Uterus (tissue), 3 donors: ENCODE measurements at regions not wholly inside any gene's neighbourhood (a gene's known extent, or its start where the extent isn't known, plus 50 kb on each side); places are given as distances from the start of the nearest gene placed in this dataset.

Experiments
- DNase-seq, 2 donors: peaks; one replicate each; pipeline ENCODE4 v3.0.0-alpha.2; 2019 to 2020
- H3K27ac ChIP-seq, 2 donors: fragments of 200-600 bp; sonication (generic); 1 replicate in 1 of 2; 2 replicates in 1 of 2; pipeline ENCODE4 v1.5.1; 2016 to 2018
- H3K27me3 ChIP-seq, 2 donors: fragments of 200-600 bp; sonication (generic); one replicate each; pipeline ENCODE4 v1.5.1; 2018 to 2019; ENCODE audit warnings: control low read depth in 1 of 2
- H3K36me3 ChIP-seq, 2 donors: fragments of 200-600 bp; sonication (generic); one replicate each; pipeline ENCODE4 v1.5.1; 2019; ENCODE audit warnings: control low read depth in 1 of 2
- H3K4me1 ChIP-seq, 2 donors: fragments of 200-600 bp; sonication (generic); one replicate each; pipeline ENCODE4 v1.5.1; 2018 to 2019; ENCODE audit warnings: control low read depth in 1 of 2
- H3K4me3 ChIP-seq, 2 donors: fragments of 200-600 bp; sonication (generic); 1 replicate in 1 of 2; 2 replicates in 1 of 2; pipeline ENCODE4 v1.5.1; 2018 to 2019; ENCODE audit warnings: mild to moderate bottlenecking in 1 of 2
- H3K9me3 ChIP-seq, 2 donors: fragments of 200-600 bp; sonication (generic); one replicate each; pipeline ENCODE4 v1.5.1; 2019; ENCODE audit warnings: control low read depth in 1 of 2
- POLR2A ChIP-seq, 2 donors: fragments of 450-650 bp; IDR thresholded peaks; one replicate each; pipeline ENCODE4 v1.6.1; 2016; ENCODE audit warnings: antibody characterized with exemption in 2 of 2, mild to moderate bottlenecking in 1 of 2, moderate library complexity in 1 of 2
- intact Hi-C: fragments of 100-400 bp; cut with DNase I; formaldehyde crosslinking; loops from one replicate; pipeline ENCODE4 v1.15.1; 2023; ENCODE audit warnings: low total_unique reads
- TF ChIP-seq, protein P1 (sequence below), 4 experiments: fragments of 200-600 bp in 2 of 4; fragments of 450-650 bp in 2 of 4; sonication (generic) in 2 of 4; IDR thresholded peaks; one replicate each; pipeline ENCODE4 v1.5.1; 2016 to 2019; ENCODE audit warnings: antibody characterized with exemption in 4 of 4, mild to moderate bottlenecking in 2 of 4, moderate library complexity in 1 of 4
- donor health status: DM: yes; HTN: yes; CAD: no.

DNA sequence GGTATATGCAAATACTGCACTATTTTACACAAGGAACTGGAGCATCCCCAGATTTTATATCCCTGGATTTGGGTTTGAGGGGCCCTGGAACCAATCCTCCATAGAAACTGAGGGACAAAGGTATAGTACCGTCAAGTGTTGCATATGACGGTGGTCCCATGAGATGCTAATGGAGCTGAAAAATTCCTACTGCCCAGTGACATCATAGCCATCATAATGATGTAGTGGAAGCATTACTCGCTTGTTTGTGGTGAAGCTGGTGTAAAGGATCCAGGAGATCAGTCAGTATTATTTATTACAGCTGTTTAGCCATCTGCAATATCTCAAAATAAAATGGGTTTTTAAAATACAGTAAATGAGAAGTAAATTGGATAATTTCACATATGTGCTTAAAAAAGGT is 496.6 kb upstream of the HS6ST1 start:
- H3K27me3 ChIP-seq: no peaks in the 10 kb centered on the region
- no peak overlapping the region for H3K4me3 ChIP-seq
- no peak for DNase-seq
- no peak for TF ChIP-seq POLR2A (IDR thresholded peaks at IDR 0.05)
- TF ChIP-seq, protein P1, sequence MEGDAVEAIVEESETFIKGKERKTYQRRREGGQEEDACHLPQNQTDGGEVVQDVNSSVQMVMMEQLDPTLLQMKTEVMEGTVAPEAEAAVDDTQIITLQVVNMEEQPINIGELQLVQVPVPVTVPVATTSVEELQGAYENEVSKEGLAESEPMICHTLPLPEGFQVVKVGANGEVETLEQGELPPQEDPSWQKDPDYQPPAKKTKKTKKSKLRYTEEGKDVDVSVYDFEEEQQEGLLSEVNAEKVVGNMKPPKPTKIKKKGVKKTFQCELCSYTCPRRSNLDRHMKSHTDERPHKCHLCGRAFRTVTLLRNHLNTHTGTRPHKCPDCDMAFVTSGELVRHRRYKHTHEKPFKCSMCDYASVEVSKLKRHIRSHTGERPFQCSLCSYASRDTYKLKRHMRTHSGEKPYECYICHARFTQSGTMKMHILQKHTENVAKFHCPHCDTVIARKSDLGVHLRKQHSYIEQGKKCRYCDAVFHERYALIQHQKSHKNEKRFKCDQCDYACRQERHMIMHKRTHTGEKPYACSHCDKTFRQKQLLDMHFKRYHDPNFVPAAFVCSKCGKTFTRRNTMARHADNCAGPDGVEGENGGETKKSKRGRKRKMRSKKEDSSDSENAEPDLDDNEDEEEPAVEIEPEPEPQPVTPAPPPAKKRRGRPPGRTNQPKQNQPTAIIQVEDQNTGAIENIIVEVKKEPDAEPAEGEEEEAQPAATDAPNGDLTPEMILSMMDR (IDR thresholded peaks at IDR 0.05): no peak
- intact Hi-C loops: no loop called here
- H3K36me3 ChIP-seq: no peaks in the 10 kb centered on the region
- no peaks in the 10 kb centered on the region for H3K9me3 ChIP-seq
- H3K27ac ChIP-seq: no peak overlapping the region
- H3K4me1 ChIP-seq: no peaks in the 10 kb centered on the region

DNA sequence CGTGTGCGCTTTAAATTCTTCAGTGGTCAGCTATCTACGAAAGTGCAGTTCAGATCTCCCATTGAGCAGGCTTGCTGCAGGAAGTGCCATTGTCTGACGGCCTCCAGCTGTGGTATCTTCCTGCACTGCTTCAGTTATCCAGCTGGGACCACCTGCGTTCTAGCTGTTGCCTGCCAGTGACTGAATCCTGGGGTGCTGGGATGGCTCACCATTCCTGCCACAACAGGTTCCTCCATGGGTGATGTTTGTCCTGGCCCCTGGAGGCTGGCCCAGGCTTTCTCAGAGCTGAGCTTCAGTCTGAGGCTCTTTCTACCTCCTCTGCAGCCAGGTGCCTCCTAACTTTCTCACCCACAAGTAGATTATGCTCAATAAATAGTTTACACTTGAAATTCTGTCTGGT is 498.5 kb upstream of the HS6ST1 start:
- no peak overlapping the region for H3K27ac ChIP-seq
- TF ChIP-seq, protein P1 (IDR thresholded peaks at IDR 0.05): no peak
- TF ChIP-seq POLR2A (IDR thresholded peaks at IDR 0.05): no peak
- H3K4me3 ChIP-seq: no peak overlapping the region
- no peaks in the 10 kb centered on the region for H3K4me1 ChIP-seq
- H3K27me3 ChIP-seq: no peaks in the 10 kb centered on the region
- DNase-seq: no peak
- intact Hi-C loops: no loop called here
- no peaks in the 10 kb centered on the region for H3K36me3 ChIP-seq
- no peaks in the 10 kb centered on the region for H3K9me3 ChIP-seq

GRCh38 chr2:128817813-128818212 is 499.1 kb upstream of the HS6ST1 start:
- no peak for DNase-seq
- H3K4me3 ChIP-seq: no peak overlapping the region
- no peaks in the 10 kb centered on the region for H3K36me3 ChIP-seq
- intact Hi-C loops: no loop called here
- H3K27ac ChIP-seq: no peak overlapping the region
- TF ChIP-seq, protein P1 (IDR thresholded peaks at IDR 0.05): no peak
- no peak for TF ChIP-seq POLR2A (IDR thresholded peaks at IDR 0.05)
- H3K27me3 ChIP-seq: no peaks in the 10 kb centered on the region
- no peaks in the 10 kb centered on the region for H3K9me3 ChIP-seq
- no peaks in the 10 kb centered on the region for H3K4me1 ChIP-seq

DNA sequence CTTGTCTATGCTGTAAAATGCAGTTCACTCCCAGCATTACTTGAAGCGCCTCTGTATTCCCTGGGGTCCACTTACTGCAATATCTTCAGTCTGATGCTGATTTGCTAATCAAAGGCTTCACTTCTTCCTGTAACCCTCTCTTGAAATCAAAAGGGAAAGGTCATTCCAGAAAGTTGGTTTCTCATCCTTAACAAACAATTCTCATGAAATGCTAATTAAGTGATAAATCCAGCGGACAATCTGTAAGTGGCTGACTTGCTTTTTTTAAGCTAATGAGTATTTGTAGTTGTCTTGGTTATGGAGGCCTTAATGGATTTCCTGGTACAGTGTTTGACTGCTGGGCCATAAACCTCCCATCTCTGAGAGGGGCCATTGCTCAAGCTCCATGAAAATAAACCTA is 499.6 kb upstream of the HS6ST1 start:
- no peak for DNase-seq
- H3K4me1 ChIP-seq: no peaks in the 10 kb centered on the region
- no peaks in the 10 kb centered on the region for H3K36me3 ChIP-seq
- intact Hi-C loops: no loop called here
- no peaks in the 10 kb centered on the region for H3K27me3 ChIP-seq
- TF ChIP-seq, protein P1 (IDR thresholded peaks at IDR 0.05): no peak
- no peak for TF ChIP-seq POLR2A (IDR thresholded peaks at IDR 0.05)
- no peaks in the 10 kb centered on the region for H3K9me3 ChIP-seq
- H3K4me3 ChIP-seq: no peak overlapping the region
- no peak overlapping the region for H3K27ac ChIP-seq

DNA sequence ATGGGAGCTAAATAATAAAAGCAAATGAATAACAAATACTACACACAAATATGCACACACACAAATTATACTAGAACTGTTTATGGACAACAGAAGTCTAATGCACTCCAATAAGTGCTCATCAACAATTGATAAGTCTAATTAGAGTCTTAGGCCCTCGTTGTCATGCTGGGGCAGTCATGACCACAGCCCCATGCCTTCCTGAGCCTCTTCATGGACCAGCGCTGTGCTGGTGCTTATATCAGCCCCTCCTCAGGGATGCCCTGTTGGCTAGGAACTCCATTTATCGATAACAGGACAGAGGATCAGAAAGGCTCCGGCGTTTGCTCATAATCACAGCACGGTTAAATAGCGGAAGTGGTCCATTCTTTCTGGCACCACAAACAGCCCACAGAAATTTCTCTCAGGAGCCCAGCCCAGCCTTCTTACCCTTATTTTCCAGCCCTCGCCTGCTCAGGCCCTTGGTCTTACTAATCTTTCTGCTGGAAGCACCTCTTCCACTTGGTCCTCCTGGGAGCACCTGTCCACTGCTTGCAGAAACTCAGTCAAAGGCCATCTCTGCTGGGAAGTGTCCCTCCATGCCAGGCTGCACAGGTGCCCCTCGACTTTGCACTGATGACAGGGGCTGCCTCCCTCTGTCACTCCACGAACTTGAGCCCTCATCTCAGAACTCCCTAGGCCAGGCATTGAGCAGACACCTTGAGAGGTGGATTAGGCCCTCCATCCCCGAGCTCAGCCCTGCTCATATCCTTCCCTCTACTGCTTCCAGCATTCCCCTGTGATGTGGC is 500.2 kb upstream of the HS6ST1 start:
- DNase-seq: no peak
- no peaks in the 10 kb centered on the region for H3K9me3 ChIP-seq
- no peaks in the 10 kb centered on the region for H3K4me1 ChIP-seq
- no peaks in the 10 kb centered on the region for H3K36me3 ChIP-seq
- no peak overlapping the region for H3K27ac ChIP-seq
- intact Hi-C loops: no loop called here
- TF ChIP-seq, protein P1 (IDR thresholded peaks at IDR 0.05): no peak
- TF ChIP-seq POLR2A (IDR thresholded peaks at IDR 0.05): no peak
- H3K27me3 ChIP-seq: no peaks in the 10 kb centered on the region
- no peak overlapping the region for H3K4me3 ChIP-seq
